OCI-LY3 (cell line): ENCODE measurements at regions not wholly inside any gene's neighbourhood (a gene's known extent, or its start where the extent isn't known, plus 50 kb on each side); places are given as distances from the start of the nearest gene placed in this dataset.

Experiments
- H2AFZ ChIP-seq: fragments of 200-600, 300-600 bp; shearing (Covaris generic); 2 replicates; pipeline ENCODE4 v1.6.0; 2014; ENCODE audit warnings: antibody characterized with exemption, low read depth, low read length
- H3K27ac ChIP-seq: fragments of 200-600, 300-600 bp; sonication (generic); 2 replicates; pipeline ENCODE4 v1.5.1; 2014; ENCODE audit warnings: mild to moderate bottlenecking, low read length, moderate library complexity, mixed read lengths
- H3K27me3 ChIP-seq: fragments of 200-600, 300-600 bp; sonication (generic); 2 replicates; pipeline ENCODE4 v1.6.1; 2014; ENCODE audit warnings: low read depth, low read length, mixed read lengths
- H3K36me3 ChIP-seq: fragments of 200-600, 300-600 bp; sonication (generic); replicated peaks from 2 replicates; pipeline ENCODE3; 2014; ENCODE audit warnings: low read depth, low read length, mixed read lengths
- H3K4me1 ChIP-seq: fragments of 300-600, 200-600 bp; sonication (generic); 2 replicates; pipeline ENCODE4 v1.6.1; 2014; ENCODE audit warnings: low read length, mixed read lengths
- H3K4me2 ChIP-seq: fragments of 200-600, 300-600 bp; sonication (generic); 2 replicates; pipeline ENCODE4 v1.6.1; 2014; ENCODE audit warnings: low read length, mixed read lengths
- H3K4me3 ChIP-seq: fragments of 300-600, 200-600 bp; sonication (generic); 2 replicates; pipeline ENCODE4 v1.5.1; 2014; ENCODE audit warnings: antibody characterized with exemption, mild to moderate bottlenecking, low read length, moderate library complexity
- H3K79me2 ChIP-seq: fragments of 300-600, 200-600 bp; shearing (Covaris generic); 2 replicates; pipeline ENCODE4 v1.6.1; 2014; ENCODE audit warnings: mild to moderate bottlenecking, low read length, mixed read lengths
- H3K9ac ChIP-seq: fragments of 300-600, 200-600 bp; shearing (Covaris generic); 2 replicates; pipeline ENCODE4 v1.6.0; 2014; ENCODE audit warnings: mild to moderate bottlenecking, low read length, moderate library complexity
- H3K9me3 ChIP-seq: fragments of 200-600, 300-600 bp; shearing (Covaris generic); 2 replicates; pipeline ENCODE4 v1.6.1; 2014; ENCODE audit warnings: low read length, mixed read lengths; ENCODE audit not compliant: insufficient read depth
- H4K20me1 ChIP-seq: fragments of 200-600, 300-600 bp; sonication (generic); 2 replicates; pipeline ENCODE4 v1.6.1; 2016; ENCODE audit warnings: low read length, mixed read lengths; ENCODE audit not compliant: insufficient read depth
- EZH2phosphoT487 ChIP-seq: fragments of 200-600 bp; shearing (Covaris generic); IDR thresholded peaks from 2 replicates; pipeline ENCODE4 v1.6.1; 2018; ENCODE audit warnings: antibody characterized with exemption, mixed run types, low read depth
- TF ChIP-seq, protein P1 (sequence below): fragments of 200-600, 300-600 bp; sonication (generic); IDR thresholded peaks from 2 replicates; pipeline ENCODE4 v1.5.1; 2014; ENCODE audit warnings: antibody characterized with exemption, low read length, low read depth

DNA sequence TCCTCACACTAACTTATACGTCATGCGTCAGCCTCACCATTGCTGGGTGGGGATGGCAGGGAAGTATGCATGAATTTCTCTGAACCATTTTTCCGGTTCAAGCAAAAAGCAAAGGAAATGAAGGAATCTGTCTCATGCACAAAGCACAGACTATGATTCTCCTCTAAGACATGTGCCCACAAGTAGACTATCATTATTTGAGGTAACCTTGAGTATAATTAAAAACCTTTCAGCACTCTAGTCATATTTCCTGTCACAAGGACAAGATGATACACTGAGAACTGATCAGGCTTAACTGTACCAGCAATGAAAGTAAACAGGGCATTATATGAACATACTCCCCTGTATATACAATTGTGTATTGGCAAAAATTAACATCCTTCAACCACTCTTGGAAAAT lies 56.7 kb upstream of the TSC22D2 start:
- H3K9ac ChIP-seq, result no peak overlapping the region
- H3K4me2 ChIP-seq, result no peak overlapping the region
- H3K27ac ChIP-seq, result no peak overlapping the region
- no peaks in the 10 kb centered on the region for H3K4me1 ChIP-seq
- no peaks in the 10 kb centered on the region for H3K36me3 ChIP-seq
- TF ChIP-seq EZH2phosphoT487, result no peak
- no peaks in the 10 kb centered on the region for H3K9me3 ChIP-seq
- H2AFZ ChIP-seq, result no peak overlapping the region
- no peak overlapping the region for H3K4me3 ChIP-seq
- no peaks in the 10 kb centered on the region for H4K20me1 ChIP-seq
- H3K27me3 ChIP-seq, result no peaks in the 10 kb centered on the region
- no peaks in the 10 kb centered on the region for H3K79me2 ChIP-seq

GRCh38 chr3:150349314-150350097 lies 58.6 kb upstream of the TSC22D2 start:
- Histone ChIP-seq H3K27ac (no peak overlapping the region), H2AFZ (no peak overlapping the region), H3K4me2 (no peak overlapping the region)

DNA sequence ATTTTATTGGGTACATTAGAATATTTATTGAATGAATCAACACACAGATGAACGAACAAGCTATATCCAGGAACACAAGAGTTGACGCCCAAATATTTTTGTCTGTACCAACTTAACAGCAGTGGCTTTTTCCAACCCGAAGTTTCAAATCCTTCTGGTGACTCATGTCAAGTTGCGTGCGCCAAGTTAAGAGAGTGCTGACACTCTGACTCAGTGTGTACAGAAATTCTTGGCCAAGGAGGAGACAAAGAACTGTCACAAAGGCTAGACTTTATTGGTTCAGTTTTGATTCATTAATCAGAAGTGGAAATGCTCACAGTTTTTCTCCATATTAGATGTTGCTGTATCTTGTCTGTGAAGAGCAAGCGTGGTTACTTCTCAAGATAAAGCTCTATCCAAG lies 59.6 kb upstream of the TSC22D2 start:
- Histone ChIP-seq H3K4me2 (no peak overlapping the region), H3K4me3 (no peak overlapping the region), H3K9me3 (no peaks in the 10 kb centered on the region), H3K4me1 (no peaks in the 10 kb centered on the region), H2AFZ (no peak overlapping the region), H3K27ac (no peak overlapping the region), H3K36me3 (no peaks in the 10 kb centered on the region), H3K79me2 (no peaks in the 10 kb centered on the region), H4K20me1 (no peaks in the 10 kb centered on the region), H3K9ac (no peak overlapping the region), H3K27me3 (no peaks in the 10 kb centered on the region)
- no peak for TF ChIP-seq EZH2phosphoT487
- TF ChIP-seq, protein P1, sequence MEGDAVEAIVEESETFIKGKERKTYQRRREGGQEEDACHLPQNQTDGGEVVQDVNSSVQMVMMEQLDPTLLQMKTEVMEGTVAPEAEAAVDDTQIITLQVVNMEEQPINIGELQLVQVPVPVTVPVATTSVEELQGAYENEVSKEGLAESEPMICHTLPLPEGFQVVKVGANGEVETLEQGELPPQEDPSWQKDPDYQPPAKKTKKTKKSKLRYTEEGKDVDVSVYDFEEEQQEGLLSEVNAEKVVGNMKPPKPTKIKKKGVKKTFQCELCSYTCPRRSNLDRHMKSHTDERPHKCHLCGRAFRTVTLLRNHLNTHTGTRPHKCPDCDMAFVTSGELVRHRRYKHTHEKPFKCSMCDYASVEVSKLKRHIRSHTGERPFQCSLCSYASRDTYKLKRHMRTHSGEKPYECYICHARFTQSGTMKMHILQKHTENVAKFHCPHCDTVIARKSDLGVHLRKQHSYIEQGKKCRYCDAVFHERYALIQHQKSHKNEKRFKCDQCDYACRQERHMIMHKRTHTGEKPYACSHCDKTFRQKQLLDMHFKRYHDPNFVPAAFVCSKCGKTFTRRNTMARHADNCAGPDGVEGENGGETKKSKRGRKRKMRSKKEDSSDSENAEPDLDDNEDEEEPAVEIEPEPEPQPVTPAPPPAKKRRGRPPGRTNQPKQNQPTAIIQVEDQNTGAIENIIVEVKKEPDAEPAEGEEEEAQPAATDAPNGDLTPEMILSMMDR, result no peak

More at GRCh38 chr3:150349314-150350097, 58.6 kb upstream of the TSC22D2 start:
- no peak overlapping the region for H3K4me3 ChIP-seq
- no peaks in the 10 kb centered on the region for H3K9me3 ChIP-seq
- no peaks in the 10 kb centered on the region for H3K4me1 ChIP-seq
- H3K27me3 ChIP-seq, result no peaks in the 10 kb centered on the region
- no peaks in the 10 kb centered on the region for H4K20me1 ChIP-seq
- H3K36me3 ChIP-seq, result no peaks in the 10 kb centered on the region
- TF ChIP-seq EZH2phosphoT487, result no peak
- TF ChIP-seq, protein P1, result no peak
- H3K79me2 ChIP-seq, result no peaks in the 10 kb centered on the region
- no peak overlapping the region for H3K9ac ChIP-seq

DNA sequence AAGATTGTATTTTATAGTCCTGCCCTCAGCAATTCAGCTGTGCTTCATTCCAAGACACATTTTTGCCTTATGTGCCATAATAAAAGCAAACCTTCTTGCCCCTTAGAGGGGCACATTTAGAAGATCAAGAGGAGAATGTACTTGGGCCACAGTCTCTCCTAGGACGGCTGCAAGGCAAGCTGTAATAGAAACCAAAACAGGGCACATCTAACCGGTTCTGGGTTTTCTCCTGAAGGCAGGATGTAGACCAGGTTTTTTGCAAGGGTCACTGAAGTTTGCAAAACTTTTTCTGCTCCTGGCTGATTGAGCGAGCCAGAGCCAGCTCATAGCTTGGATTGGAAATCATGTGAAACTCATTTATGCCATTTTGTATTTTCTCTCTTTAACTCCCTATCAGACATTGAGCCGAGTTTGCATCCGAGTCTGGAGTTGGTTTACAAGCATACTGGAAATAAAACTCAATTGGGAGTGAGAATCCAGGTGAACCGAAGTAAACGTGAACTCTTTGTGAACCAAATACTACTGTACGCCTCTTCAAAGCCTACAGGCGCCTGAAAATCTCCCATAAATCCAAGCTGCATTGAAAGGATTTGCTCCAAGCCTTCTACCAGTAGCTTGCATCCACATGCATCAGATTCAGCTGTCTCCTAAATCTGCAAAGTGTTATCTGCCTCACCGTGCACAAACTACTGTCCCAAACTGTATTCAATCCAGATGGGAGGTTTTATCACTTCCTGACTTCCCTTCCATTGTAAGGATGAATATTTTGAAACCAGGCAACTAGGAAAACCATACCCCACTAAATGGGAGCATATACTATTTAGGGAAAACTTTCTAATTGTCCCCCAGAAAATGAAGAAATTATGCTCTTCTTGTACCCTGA lies 60.9 kb upstream of the TSC22D2 start:
- Histone ChIP-seq H3K4me1 (no peaks in the 10 kb centered on the region), H3K27me3 (no peaks in the 10 kb centered on the region), H3K36me3 (no peaks in the 10 kb centered on the region), H3K4me3 (no peak overlapping the region), H3K27ac (no peak overlapping the region), H3K9ac (no peak overlapping the region), H3K79me2 (no peaks in the 10 kb centered on the region), H2AFZ (no peak overlapping the region), H3K4me2 (no peak overlapping the region), H3K9me3 (no peaks in the 10 kb centered on the region), H4K20me1 (no peaks in the 10 kb centered on the region)
- no peak for TF ChIP-seq EZH2phosphoT487
- TF ChIP-seq, protein P1, result no peak
